AG09309 (cell line): ENCODE measurements at regions not wholly inside any gene's neighbourhood (a gene's known extent, or its start where the extent isn't known, plus 50 kb on each side); places are given as distances from the start of the nearest gene placed in this dataset.

ENCODE experiments used
- DNase-seq: peaks from one replicate; pipeline ENCODE4 v3.0.0-alpha.2; 2010; ENCODE audit warnings: low read depth
- H3K4me3 ChIP-seq: 2 replicates; pipeline ENCODE4 v1.5.1; 2011; ENCODE audit warnings: mild to moderate bottlenecking, low read depth, low read length, moderate library complexity; ENCODE audit not compliant: control insufficient read depth
- TF ChIP-seq, protein P1 (sequence below): IDR thresholded peaks from 2 replicates; pipeline ENCODE4 v1.5.1; 2011; ENCODE audit warnings: mild to moderate bottlenecking, low read depth, low read length, inconsistent platforms; ENCODE audit not compliant: insufficient read depth, control insufficient read depth; ENCODE audit errors: missing control alignments

DNA sequence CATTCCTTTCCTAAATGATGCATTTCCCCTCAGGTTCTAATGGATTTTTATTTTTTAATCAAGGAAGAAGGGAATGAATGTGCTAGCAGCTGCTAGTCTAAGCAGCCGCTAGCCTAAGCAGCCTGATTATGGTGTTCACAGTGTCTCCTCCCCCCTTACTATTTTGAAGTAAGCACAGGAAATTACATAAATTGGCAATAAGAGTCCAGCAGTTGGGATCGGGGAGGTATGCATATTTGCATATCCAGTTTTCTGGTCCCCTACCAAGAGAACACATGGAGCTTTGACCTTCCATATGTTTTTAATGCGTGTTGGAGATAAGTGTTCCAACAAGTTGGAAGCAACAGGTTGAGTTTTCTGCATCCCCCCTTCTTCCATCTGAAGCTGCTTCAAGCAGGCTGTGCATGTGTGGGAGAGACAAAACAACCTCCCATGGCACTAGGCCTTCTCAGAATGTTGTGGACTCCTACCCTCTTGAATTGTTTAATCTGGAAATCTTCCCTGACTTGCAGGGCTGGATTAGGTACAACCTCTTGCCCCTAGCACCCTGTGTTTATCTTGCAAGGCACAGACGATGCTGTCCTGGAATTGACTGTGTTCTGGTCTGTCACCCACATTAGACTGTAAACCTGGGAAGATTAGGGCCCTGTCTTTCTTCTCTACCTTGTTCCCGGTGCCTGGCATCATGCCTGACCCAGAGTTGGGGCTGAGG lies 124.8 kb upstream of the LRIG1 start:
- H3K4me3 ChIP-seq, result no peak overlapping the region
- TF ChIP-seq, protein P1, sequence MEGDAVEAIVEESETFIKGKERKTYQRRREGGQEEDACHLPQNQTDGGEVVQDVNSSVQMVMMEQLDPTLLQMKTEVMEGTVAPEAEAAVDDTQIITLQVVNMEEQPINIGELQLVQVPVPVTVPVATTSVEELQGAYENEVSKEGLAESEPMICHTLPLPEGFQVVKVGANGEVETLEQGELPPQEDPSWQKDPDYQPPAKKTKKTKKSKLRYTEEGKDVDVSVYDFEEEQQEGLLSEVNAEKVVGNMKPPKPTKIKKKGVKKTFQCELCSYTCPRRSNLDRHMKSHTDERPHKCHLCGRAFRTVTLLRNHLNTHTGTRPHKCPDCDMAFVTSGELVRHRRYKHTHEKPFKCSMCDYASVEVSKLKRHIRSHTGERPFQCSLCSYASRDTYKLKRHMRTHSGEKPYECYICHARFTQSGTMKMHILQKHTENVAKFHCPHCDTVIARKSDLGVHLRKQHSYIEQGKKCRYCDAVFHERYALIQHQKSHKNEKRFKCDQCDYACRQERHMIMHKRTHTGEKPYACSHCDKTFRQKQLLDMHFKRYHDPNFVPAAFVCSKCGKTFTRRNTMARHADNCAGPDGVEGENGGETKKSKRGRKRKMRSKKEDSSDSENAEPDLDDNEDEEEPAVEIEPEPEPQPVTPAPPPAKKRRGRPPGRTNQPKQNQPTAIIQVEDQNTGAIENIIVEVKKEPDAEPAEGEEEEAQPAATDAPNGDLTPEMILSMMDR, result no peak
- no peak for DNase-seq

DNA sequence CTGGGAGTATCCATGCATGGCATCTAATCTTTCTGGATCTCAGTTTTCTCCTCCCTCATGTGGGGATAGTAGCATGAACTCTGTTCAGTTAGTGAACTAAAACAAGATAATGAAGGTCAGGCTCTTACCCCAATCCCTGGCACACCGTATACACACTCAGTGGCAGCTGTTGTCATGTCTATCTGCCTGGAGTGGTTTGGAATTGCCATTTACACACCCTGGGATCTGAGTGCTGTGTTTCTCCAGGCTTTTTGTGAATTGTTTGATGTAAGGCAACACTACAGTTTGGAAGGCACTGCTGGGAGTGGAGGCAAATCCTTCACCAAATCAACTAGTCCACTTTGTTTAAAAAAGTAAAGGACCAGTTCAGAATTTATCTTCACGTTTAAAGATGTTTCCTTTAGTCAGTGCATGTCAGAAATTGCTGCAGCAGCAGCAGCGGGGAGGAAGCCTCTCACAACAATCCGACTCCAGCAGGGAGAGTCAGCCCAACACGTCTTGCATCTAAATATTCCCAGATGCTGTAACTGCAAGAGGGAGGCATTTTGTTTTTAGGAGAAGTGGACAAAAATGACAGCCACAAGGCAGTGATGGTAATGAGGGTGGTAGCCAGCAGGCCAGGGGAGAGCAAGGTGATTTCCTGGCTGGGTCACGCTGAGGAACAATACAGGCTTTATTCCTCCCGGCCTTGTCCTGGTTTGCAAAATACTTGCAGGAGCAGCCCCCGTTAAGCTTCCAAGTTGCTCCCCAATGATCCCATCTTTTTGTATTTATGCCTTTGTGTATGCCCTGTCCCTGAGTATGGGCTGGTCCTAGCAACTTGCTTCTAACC lies 128.5 kb upstream of the LRIG1 start:
- no peak for DNase-seq
- no peak overlapping the region for H3K4me3 ChIP-seq
- TF ChIP-seq, protein P1, result no peak

DNA sequence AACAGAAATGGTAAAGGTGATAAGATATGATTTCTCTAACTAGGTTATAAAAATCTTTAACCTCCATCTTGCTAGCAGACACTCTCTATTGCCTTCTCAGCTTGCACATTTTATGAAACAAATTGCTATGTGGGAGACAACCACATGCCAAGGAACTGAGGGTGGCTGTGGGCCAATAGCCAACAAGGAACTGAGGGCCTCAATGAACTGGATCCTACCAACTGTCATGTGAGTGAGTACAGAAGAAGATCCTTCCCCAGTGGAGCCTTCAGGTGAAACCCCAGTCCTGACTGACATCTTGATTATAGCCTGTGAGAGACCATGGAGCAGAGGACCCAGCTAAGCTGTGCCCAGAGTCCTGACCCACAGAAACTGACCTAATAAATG lies 129.2 kb upstream of the LRIG1 start:
- DNase-seq, result no peak
- TF ChIP-seq, protein P1, result no peak
- no peak overlapping the region for H3K4me3 ChIP-seq

DNA sequence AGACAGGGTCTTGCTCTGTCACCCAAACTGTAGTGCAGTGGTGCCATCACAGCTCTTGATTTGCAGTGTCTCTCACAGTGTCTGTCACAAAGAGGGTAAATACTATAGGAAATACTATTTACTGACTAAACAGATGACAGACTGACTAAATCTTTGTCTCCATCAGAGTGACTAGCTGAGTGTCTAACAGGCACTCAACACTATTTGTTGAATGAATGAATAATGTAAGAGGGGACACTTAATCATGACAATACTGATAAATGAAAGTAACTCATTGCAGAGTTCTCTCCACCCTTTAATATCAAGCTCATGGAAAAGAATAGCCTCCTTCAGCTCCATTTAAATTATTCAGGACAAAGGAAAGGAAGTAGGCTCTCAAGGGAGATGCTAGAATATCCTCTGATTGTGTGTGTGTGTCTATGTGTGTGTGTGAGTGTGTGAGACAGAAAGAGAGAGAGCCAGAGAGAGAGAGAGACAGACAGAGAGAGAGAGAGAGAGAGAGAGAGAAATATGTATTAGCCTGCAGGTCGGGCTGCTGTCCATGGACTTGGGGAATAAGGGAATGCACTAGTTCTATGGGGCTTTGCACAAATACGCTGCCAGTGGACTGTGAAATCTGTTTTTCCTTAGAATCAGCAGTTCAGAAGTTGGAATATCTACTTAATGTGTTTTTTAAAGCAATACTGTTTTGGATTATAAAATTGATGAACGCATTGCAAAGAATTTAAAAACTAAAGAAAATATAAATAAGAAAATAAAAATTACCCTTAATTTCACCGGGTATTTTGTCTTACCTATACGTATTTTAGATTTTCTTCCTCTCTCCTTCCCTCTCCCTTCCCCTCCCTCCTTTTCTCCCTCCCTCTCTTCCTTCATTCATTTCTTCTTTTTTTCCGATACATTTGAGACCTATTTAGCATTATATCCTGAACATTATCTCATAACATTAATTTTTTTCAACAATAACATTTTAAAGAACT lies 132.9 kb upstream of the LRIG1 start:
- no peak overlapping the region for H3K4me3 ChIP-seq
- no peak for DNase-seq
- TF ChIP-seq, protein P1, result no peak

DNA sequence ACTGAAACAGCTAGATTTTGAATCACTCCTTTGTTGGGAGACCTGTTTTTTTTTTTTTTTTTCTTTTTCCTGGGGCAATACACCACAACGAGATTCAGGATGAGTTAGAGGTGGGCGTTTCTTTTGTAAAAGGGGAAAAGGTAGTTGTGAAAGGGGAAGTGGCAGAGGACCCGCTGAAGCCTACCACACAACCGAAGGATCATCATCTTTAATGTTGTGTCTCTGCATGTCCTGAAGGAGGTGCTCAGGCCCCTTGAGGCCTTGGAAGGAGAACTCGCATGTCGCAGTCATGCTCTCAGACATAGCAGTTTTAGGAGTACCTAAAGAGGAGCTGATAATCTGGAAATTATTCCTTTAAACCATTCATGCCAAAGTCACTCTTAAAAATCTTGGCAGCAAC lies 137.9 kb upstream of the LRIG1 start:
- TF ChIP-seq, protein P1, result no peak
- no peak for DNase-seq
- H3K4me3 ChIP-seq, result no peak overlapping the region

DNA sequence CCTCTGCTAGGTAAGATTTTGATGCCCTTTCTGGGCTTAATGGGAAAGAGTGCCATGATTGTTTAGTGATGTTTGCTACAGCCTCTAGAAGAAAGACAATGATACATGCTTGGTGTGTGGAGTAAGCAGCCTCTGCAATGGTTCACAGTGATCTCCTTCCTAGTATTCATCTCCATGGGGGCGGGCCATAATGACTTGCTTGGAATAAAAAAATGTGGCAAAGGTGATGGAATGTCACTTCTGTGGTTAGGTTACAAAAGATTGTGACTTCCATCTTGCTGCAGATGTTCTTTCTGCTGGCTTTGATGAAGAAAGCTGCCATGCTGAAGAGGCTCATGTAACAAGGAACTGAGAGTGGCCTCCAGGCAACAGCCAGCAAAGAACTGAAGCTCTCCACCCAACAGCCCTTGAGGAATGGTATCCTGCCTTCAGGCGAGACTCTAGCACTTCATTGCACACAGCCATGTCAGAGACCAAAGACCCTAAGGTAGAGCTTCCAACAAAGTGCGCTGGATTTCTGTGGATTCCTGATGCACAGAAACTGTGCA lies 139.1 kb upstream of the LRIG1 start:
- H3K4me3 ChIP-seq, result no peak overlapping the region
- TF ChIP-seq, protein P1, result no peak
- no peak for DNase-seq
